ENCODE measurements at regions not wholly inside any gene's neighbourhood (a gene's known extent, or its start where the extent isn't known, plus 50 kb on each side); places are given as distances from the start of the nearest gene placed in this dataset.

GRCh38 chr18:37640504-37640903 is 74.9 kb upstream of the CELF4 start:
- Histone ChIP-seq H3K4me1 (no peaks in the 10 kb centered on the region), H3K9me3 (peaks cover 2 to 17% of the 10 kb centered on the region in 2 donors), H3K36me3 (no peaks in the 10 kb centered on the region), H3K4me3 (no peak overlapping the region), H3K27me3 (no peaks in the 10 kb centered on the region), H3K27ac (no peak overlapping the region)
- no peak for DNase-seq (ENCODE audit: low spot score in 2 of 2)
- TF ChIP-seq POLR2A (IDR thresholded peaks at IDR 0.05): no peak
- TF ChIP-seq CTCF (IDR thresholded peaks at IDR 0.05): no peak
- TF ChIP-seq POLR2AphosphoS5 (IDR thresholded peaks at IDR 0.05): no peak
- intact Hi-C loops (cut with DNase I; ENCODE audit: low total_unique reads): no loop called here

GRCh38 chr18:37639846-37640245 is 74.2 kb upstream of the CELF4 start:
- no peak for TF ChIP-seq CTCF (IDR thresholded peaks at IDR 0.05)
- TF ChIP-seq POLR2A (IDR thresholded peaks at IDR 0.05): no peak
- Histone ChIP-seq H3K9me3 (peaks cover 2 to 11% of the 10 kb centered on the region in 2 donors), H3K27me3 (no peaks in the 10 kb centered on the region), H3K27ac (no peak overlapping the region), H3K36me3 (no peaks in the 10 kb centered on the region), H3K4me3 (no peak overlapping the region), H3K4me1 (no peaks in the 10 kb centered on the region)
- intact Hi-C loops (cut with DNase I; ENCODE audit: low total_unique reads): no loop called here
- no peak for DNase-seq (ENCODE audit: low spot score in 2 of 2)

- H3K9me3 ChIP-seq: no peaks in the 10 kb centered on the region
- TF ChIP-seq POLR2A (IDR thresholded peaks at IDR 0.05) (no peak), CTCF (IDR thresholded peaks at IDR 0.05) (no peak), POLR2AphosphoS5 (IDR thresholded peaks at IDR 0.05) (no peak)
- intact Hi-C loops (cut with DNase I; ENCODE audit: low total_unique reads): no loop called here
- H3K4me1 ChIP-seq: no peaks in the 10 kb centered on the region
- DNase-seq (ENCODE audit: low spot score in 2 of 2): no peak
- no peak overlapping the region for H3K4me3 ChIP-seq
- H3K36me3 ChIP-seq: no peaks in the 10 kb centered on the region
- no peak overlapping the region for H3K27ac ChIP-seq
- no peaks in the 10 kb centered on the region for H3K27me3 ChIP-seq
Observed at GRCh38 chr18:37637478-37637850, 71.9 kb upstream of the CELF4 start.

- no peak for DNase-seq (ENCODE audit: low spot score in 2 of 2)
- intact Hi-C loops (cut with DNase I; ENCODE audit: low total_unique reads): no loop called here
- H3K27me3 ChIP-seq: no peaks in the 10 kb centered on the region
- no peak overlapping the region for H3K27ac ChIP-seq
- no peak for TF ChIP-seq POLR2A (IDR thresholded peaks at IDR 0.05)
- TF ChIP-seq CTCF (IDR thresholded peaks at IDR 0.05): no peak
- no peak for TF ChIP-seq POLR2AphosphoS5 (IDR thresholded peaks at IDR 0.05)
- no peaks in the 10 kb centered on the region for H3K4me1 ChIP-seq
- H3K4me3 ChIP-seq: no peak overlapping the region
- no peaks in the 10 kb centered on the region for H3K36me3 ChIP-seq
- no peaks in the 10 kb centered on the region for H3K9me3 ChIP-seq
Observed at GRCh38 chr18:37636831-37637477, 71.4 kb upstream of the CELF4 start.

- no peaks in the 10 kb centered on the region for H3K9me3 ChIP-seq
- no peak for DNase-seq (ENCODE audit: low spot score in 2 of 2)
- intact Hi-C loops (cut with DNase I; ENCODE audit: low total_unique reads): no loop called here
- no peaks in the 10 kb centered on the region for H3K27me3 ChIP-seq
- H3K4me1 ChIP-seq: no peaks in the 10 kb centered on the region
- no peak for TF ChIP-seq POLR2AphosphoS5 (IDR thresholded peaks at IDR 0.05)
- TF ChIP-seq CTCF (IDR thresholded peaks at IDR 0.05): no peak
- TF ChIP-seq POLR2A (IDR thresholded peaks at IDR 0.05): no peak
- no peak overlapping the region for H3K27ac ChIP-seq
- no peak overlapping the region for H3K4me3 ChIP-seq
- H3K36me3 ChIP-seq: no peaks in the 10 kb centered on the region
Observed at GRCh38 chr18:37634516-37634915, 68.9 kb upstream of the CELF4 start.
